B cell (primary cell): ENCODE measurements at regions not wholly inside any gene's neighbourhood (a gene's known extent, or its start where the extent isn't known, plus 50 kb on each side); places are given as distances from the start of the nearest gene placed in this dataset.
A peak's percentile ranks its signal among the peaks of the same experiment; 100 is the strongest.

Source experiments
- ATAC-seq: fragments of 200-7000 bp; cut with Tn5 transposase; one replicate; pipeline ENCODE4 v1.10.0; 2021; ENCODE audit warnings: low read depth, mild to moderate bottlenecking, moderate number of reproducible peaks, moderate library complexity
- CTCF ChIA-PET: fragments of 350-600 bp; sonication (Branson Sonifier 250); formaldehyde crosslinking; loops from one replicate; lab custom pipeline; 2021; ENCODE audit warnings: antibody characterized with exemption, inconsistent platforms; lab: Charles Lee
- POLR2A ChIA-PET: fragments of 350-600 bp; sonication (Branson Sonifier 250); formaldehyde crosslinking; loops from one replicate; lab custom pipeline; 2021; ENCODE audit warnings: antibody characterized with exemption; lab: Charles Lee
- DNase-seq: peaks from one replicate; pipeline ENCODE4 v3.0.0; 2013
- H2AFZ ChIP-seq: 2 replicates; pipeline ENCODE4 v1.6.1; 2012; ENCODE audit warnings: mild to moderate bottlenecking, low read depth, low read length; ENCODE audit not compliant: insufficient read depth, poor library complexity, severe bottlenecking
- H3K27ac ChIP-seq, 2 donors: 1 replicate in 1 of 2; 2 replicates in 1 of 2; pipeline ENCODE4 v1.5.1; 2012 to 2013; ENCODE audit warnings: low read length in 2 of 2, mild to moderate bottlenecking in 2 of 2, moderate library complexity in 1 of 2
- H3K27me3 ChIP-seq, 4 experiments: fragments of 200-600 bp in 1 of 4; sonication (generic) in 1 of 4; replicated peaks in 1 of 4; 1 replicate in 2 of 4; 2 replicates in 2 of 4; pipeline versions ENCODE4 v1.6.1 to v1.7.0; 2013 to 2016; ENCODE audit warnings: low read length in 3 of 4, mild to moderate bottlenecking in 2 of 4, mixed read lengths in 1 of 4, moderate library complexity in 1 of 4; ENCODE audit not compliant: insufficient read depth in 4 of 4, control insufficient read depth in 3 of 4; ENCODE audit errors: control extremely low read depth in 1 of 4
- H3K36me3 ChIP-seq, 2 experiments: replicated peaks in 1 of 2; 1 replicate in 1 of 2; 2 replicates in 1 of 2; pipeline versions ENCODE4 v1.6.1 to v1.7.1; 2013; ENCODE audit warnings: low read length in 1 of 2; ENCODE audit not compliant: insufficient read depth in 2 of 2, control insufficient read depth in 1 of 2; ENCODE audit errors: control extremely low read depth in 1 of 2, extremely low read depth in 1 of 2
- H3K4me1 ChIP-seq, 2 donors: fragments of 200-600 bp in 1 of 2; sonication (generic) in 1 of 2; 1 replicate in 1 of 2; 2 replicates in 1 of 2; pipeline versions ENCODE4 v1.5.1 to v1.6.1; 2013 to 2017; ENCODE audit warnings: low read length in 2 of 2; ENCODE audit not compliant: control insufficient read depth in 2 of 2, insufficient read depth in 2 of 2
- H3K4me2 ChIP-seq: replicated peaks from 2 replicates; pipeline ENCODE3; 2012; ENCODE audit warnings: mild to moderate bottlenecking, low read depth, low read length; ENCODE audit not compliant: poor library complexity, severe bottlenecking
- H3K4me3 ChIP-seq, 5 experiments: fragments of 200-600 bp in 1 of 5; sonication (generic) in 1 of 5; 1 replicate in 3 of 5; 2 replicates in 2 of 5; pipeline versions ENCODE4 v1.5.1 to v1.7.0; 2011 to 2016; ENCODE audit warnings: low read length in 4 of 5, mild to moderate bottlenecking in 4 of 5, low read depth in 2 of 5, control low read depth in 1 of 5, moderate library complexity in 1 of 5; ENCODE audit not compliant: insufficient read depth in 1 of 5; ENCODE audit errors: control extremely low read depth in 1 of 5, extremely low read depth in 1 of 5
- H3K79me2 ChIP-seq: fragments of 200-600 bp; sonication (generic); one replicate; pipeline ENCODE4 v1.6.0; 2016; ENCODE audit warnings: low read length; ENCODE audit not compliant: control insufficient read depth, insufficient read depth
- H3K9ac ChIP-seq: fragments of 200-600 bp; sonication (generic); 2 replicates; pipeline ENCODE4 v1.6.1; 2017; ENCODE audit warnings: mild to moderate bottlenecking, low read length, moderate library complexity
- H3K9me3 ChIP-seq, 3 donors: one replicate each; pipeline versions ENCODE4 v1.6.1 to v1.7.1; 2013; ENCODE audit warnings: low read length in 2 of 3; ENCODE audit not compliant: control insufficient read depth in 2 of 3, insufficient read depth in 1 of 3; ENCODE audit errors: control extremely low read depth in 1 of 3
- H4K20me1 ChIP-seq: 2 replicates; pipeline ENCODE4 v1.6.0; 2012; ENCODE audit warnings: mild to moderate bottlenecking, low read length; ENCODE audit not compliant: insufficient read depth, control insufficient read depth, poor library complexity, severe bottlenecking
- H3K27ac Mint-ChIP-seq: one replicate; pipeline ENCODE4 v1.8.0; 2021; ENCODE audit warnings: mixed read lengths
- H3K27me3 Mint-ChIP-seq: one replicate; pipeline ENCODE4 v1.8.0; 2021; ENCODE audit warnings: mixed read lengths
- H3K4me1 Mint-ChIP-seq: one replicate; pipeline ENCODE4 v1.8.0; 2021; ENCODE audit warnings: mixed read lengths
- H3K4me3 Mint-ChIP-seq: one replicate; pipeline ENCODE4 v1.8.0; 2021; ENCODE audit warnings: mixed read lengths
- H3K9me3 Mint-ChIP-seq: one replicate; pipeline ENCODE4 v1.8.0; 2022; ENCODE audit warnings: mixed read lengths; ENCODE audit not compliant: insufficient read depth
- EZH2 ChIP-seq: IDR thresholded peaks from 2 replicates; pipeline ENCODE4 v1.6.1; 2012; ENCODE audit warnings: borderline replicate concordance, low read depth, mild to moderate bottlenecking, moderate library complexity, low read length; ENCODE audit not compliant: insufficient read depth, poor library complexity, severe bottlenecking
- WGBS: methylation state at CpG from one replicate; pipeline ENCODE4 v1.1.5; 2013; ENCODE audit warnings: missing lambda C conversion rate; ENCODE audit not compliant: insufficient coverage; 5-methylcytosine and 5-hydroxymethylcytosine counted together
- intact Hi-C: fragments of 100-400 bp; cut with micrococcal nuclease; formaldehyde crosslinking; loops from one replicate; pipeline ENCODE4 v1.10.0; 2022
- TF ChIP-seq, protein P1 (sequence below): fragments of 200-600 bp; IDR thresholded peaks from one replicate; pipeline ENCODE4 v1.8.0; 2022; ENCODE audit warnings: antibody characterized with exemption, mild to moderate bottlenecking

DNA sequence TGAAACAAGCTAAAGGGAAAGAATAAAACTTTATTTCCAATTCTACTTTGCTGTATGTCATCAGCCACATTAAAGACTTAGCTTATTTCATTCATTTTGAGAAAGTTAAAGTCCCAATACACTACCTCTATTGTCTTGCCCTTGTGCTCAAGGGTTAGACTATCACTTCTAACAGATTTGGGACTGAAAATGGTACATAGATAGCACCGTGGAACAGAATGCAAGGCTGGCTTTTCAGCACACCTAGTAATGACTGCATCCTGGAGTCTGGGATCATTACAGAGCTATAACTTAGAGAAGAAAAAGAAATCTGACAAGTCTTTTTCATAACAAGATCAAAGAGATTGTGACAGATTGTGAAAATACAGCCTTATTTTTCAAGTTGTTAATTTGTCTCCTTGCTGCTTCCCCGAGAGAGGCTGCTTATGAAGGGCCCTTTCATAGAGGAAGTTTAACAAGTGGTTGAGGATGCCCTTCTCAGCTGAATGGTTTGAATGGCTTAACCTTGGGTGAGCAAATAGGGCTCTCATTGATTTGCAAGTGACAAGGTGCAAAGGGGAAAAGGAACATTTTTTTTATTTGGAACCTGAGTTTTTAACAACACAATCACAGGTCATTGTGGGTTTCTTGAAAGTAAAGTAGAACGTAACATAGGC lies 371.8 kb downstream of the EPHA4 start:
- H3K27ac ChIP-seq, result no peak overlapping the region
- H4K20me1 ChIP-seq, result no peaks in the 10 kb centered on the region
- H3K27me3 ChIP-seq, result no peaks in the 10 kb centered on the region
- peaks cover 17 to 48% of the 10 kb centered on the region in 2 donors for H3K4me1 ChIP-seq
- WGBS, result 0% methylated on average over 1 of the region's 3 CpGs
- no peaks in the 10 kb centered on the region for H3K79me2 ChIP-seq
- no peak overlapping the region for H3K9ac ChIP-seq
- H3K36me3 ChIP-seq, result no peaks in the 10 kb centered on the region
- intact Hi-C loops, result no loop called here
- no peak overlapping the region for H2AFZ ChIP-seq
- H3K4me2 ChIP-seq, result no peak overlapping the region
- ChIA-PET CTCF (interaction anchor here (0.7 kb wide), 1 partner anchor 872 kb away, joined by 3 read pairs; no protein-coding TSS in a partner anchor), POLR2A (no interaction called here)
- Mint-ChIP-seq H3K4me1 (peaks cover 64% of the 10 kb centered on the region), H3K27ac (peak overlapping the region; percentile 33), H3K9me3 (no peaks in the 10 kb centered on the region), H3K4me3 (peak overlapping the region; percentile 4), H3K27me3 (no peaks in the 10 kb centered on the region)
- H3K9me3 ChIP-seq, result no peaks in the 10 kb centered on the region
- no peak overlapping the region for H3K4me3 ChIP-seq
- no peak for ATAC-seq
- TF ChIP-seq EZH2, result no peak
- TF ChIP-seq, protein P1, sequence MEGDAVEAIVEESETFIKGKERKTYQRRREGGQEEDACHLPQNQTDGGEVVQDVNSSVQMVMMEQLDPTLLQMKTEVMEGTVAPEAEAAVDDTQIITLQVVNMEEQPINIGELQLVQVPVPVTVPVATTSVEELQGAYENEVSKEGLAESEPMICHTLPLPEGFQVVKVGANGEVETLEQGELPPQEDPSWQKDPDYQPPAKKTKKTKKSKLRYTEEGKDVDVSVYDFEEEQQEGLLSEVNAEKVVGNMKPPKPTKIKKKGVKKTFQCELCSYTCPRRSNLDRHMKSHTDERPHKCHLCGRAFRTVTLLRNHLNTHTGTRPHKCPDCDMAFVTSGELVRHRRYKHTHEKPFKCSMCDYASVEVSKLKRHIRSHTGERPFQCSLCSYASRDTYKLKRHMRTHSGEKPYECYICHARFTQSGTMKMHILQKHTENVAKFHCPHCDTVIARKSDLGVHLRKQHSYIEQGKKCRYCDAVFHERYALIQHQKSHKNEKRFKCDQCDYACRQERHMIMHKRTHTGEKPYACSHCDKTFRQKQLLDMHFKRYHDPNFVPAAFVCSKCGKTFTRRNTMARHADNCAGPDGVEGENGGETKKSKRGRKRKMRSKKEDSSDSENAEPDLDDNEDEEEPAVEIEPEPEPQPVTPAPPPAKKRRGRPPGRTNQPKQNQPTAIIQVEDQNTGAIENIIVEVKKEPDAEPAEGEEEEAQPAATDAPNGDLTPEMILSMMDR, result no peak
- peak; percentile 19 for DNase-seq

DNA sequence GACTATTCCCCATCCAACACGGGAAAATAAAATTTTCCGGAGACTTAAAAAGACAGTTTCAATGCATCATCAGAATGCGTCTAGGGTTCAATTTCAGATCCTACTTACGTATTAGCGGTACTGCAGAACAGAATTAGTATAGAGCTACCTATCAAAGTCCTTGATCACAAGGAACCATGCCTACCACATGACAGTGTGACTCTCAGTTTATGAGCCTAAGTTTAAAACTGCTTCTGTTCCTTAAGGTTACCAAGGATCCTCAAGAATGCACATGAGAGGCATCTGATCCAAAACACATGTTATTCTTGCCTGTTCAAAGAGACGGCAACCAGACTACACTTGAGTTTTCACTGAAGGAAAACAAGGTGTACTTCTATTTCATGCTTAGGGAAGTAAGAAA lies 369.7 kb downstream of the EPHA4 start:
- no peak for ATAC-seq
- Mint-ChIP-seq H3K9me3 (no peaks in the 10 kb centered on the region), H3K4me1 (peaks cover 50% of the 10 kb centered on the region), H3K27me3 (no peaks in the 10 kb centered on the region), H3K27ac (peak overlapping the region; percentile 72), H3K4me3 (peak overlapping the region; percentile 68)
- Histone ChIP-seq H3K4me1 (peaks cover 17 to 40% of the 10 kb centered on the region in 2 donors), H3K9ac (no peak overlapping the region), H3K9me3 (no peaks in the 10 kb centered on the region), H3K4me3 (no peak overlapping the region), H3K4me2 (peak overlapping the region; percentile 50), H4K20me1 (no peaks in the 10 kb centered on the region), H2AFZ (no peak overlapping the region), H3K27ac (no peak overlapping the region), H3K79me2 (no peaks in the 10 kb centered on the region), H3K27me3 (no peaks in the 10 kb centered on the region), H3K36me3 (no peaks in the 10 kb centered on the region)
- no peak for DNase-seq
- ChIA-PET CTCF (no interaction called here), POLR2A (no interaction called here)
- no peak for TF ChIP-seq EZH2
- TF ChIP-seq, protein P1, result no peak
- intact Hi-C loops, result loop anchor here (2.0 kb wide), 1 partner anchor 318 kb away; no protein-coding TSS in a partner anchor
- WGBS, result 96% methylated on average over 4 of the region's 6 CpGs
